ENCODE measurements at regions not wholly inside any gene's neighbourhood (a gene's known extent, or its start where the extent isn't known, plus 50 kb on each side); places are given as distances from the start of the nearest gene placed in this dataset.

GRCh38 chr7:18200266-18200665 lies 172.6 kb upstream of the PRPS1L1 start:
- ChIA-PET CTCF (interaction anchor here (1.2 kb wide), 1 partner anchor 136 kb away, joined by 4 read pairs; no protein-coding TSS in a partner anchor), POLR2A (no interaction called here)

GRCh38 chr7:18200855-18201254 lies 173.2 kb upstream of the PRPS1L1 start:
- POLR2A ChIA-PET: no interaction called here
- no peak for TF ChIP-seq ZNF671 (CRISPR knock-in tag; IDR thresholded peaks at IDR 0.05)
- no peak for TF ChIP-seq HMGA2 (CRISPR knock-in tag; IDR thresholded peaks at IDR 0.05)
- no peak for TF ChIP-seq CDX4 (CRISPR knock-in tag; IDR thresholded peaks at IDR 0.05; ENCODE audit: borderline replicate concordance)
- TF ChIP-seq ZNF281 (CRISPR knock-in tag; IDR thresholded peaks at IDR 0.05): no peak
- no peak for TF ChIP-seq NR2C2 (CRISPR knock-in tag; IDR thresholded peaks at IDR 0.05)
- no peak for TF ChIP-seq SOX15 (CRISPR knock-in tag; IDR thresholded peaks at IDR 0.05)
- TF ChIP-seq ATF6 (CRISPR knock-in tag; IDR thresholded peaks at IDR 0.05): no peak

More at GRCh38 chr7:18200266-18200665, 172.6 kb upstream of the PRPS1L1 start:
- Mint-ChIP-seq H3K27ac (no peak overlapping the region), H3K4me1 (peaks cover 3% of the 10 kb centered on the region; the same call in 1 of the 2 replicates), H3K9me3 (no peaks in the 10 kb centered on the region), H3K4me3 (no peak overlapping the region), H3K36me3 (no peaks in the 10 kb centered on the region), H3K27me3 (ENCODE audit: low read depth) (no peaks in the 10 kb centered on the region)
- no peak for TF ChIP-seq TEAD1 (CRISPR knock-in tag; IDR thresholded peaks at IDR 0.05)
- no peak for TF ChIP-seq ZNF219 (CRISPR knock-in tag; IDR thresholded peaks at IDR 0.05; ENCODE audit: borderline replicate concordance)
- TF ChIP-seq NR3C1 (CRISPR knock-in tag; conservative IDR thresholded peaks at IDR 0.05; ENCODE audit: low read depth): no peak
- no peak for TF ChIP-seq ZNF281 (CRISPR knock-in tag; IDR thresholded peaks at IDR 0.05)
- TF ChIP-seq JUN (CRISPR knock-in tag; IDR thresholded peaks at IDR 0.05): no peak
- no peak for TF ChIP-seq OVOL2 (CRISPR knock-in tag; IDR thresholded peaks at IDR 0.05; ENCODE audit: borderline replicate concordance)
- TF ChIP-seq NFYB (CRISPR knock-in tag; conservative IDR thresholded peaks at IDR 0.05; ENCODE audit: low read depth): no peak
- TF ChIP-seq CREB1 (CRISPR knock-in tag; IDR thresholded peaks at IDR 0.05): no peak
- no peak for TF ChIP-seq ATF6 (CRISPR knock-in tag; IDR thresholded peaks at IDR 0.05)
- no peak for TF ChIP-seq GABPB1 (CRISPR knock-in tag; IDR thresholded peaks at IDR 0.05)
- no peak for TF ChIP-seq E2F4 (CRISPR knock-in tag; IDR thresholded peaks at IDR 0.05; ENCODE audit: borderline replicate concordance, low read depth)
- no peak for TF ChIP-seq NFE2L1 (CRISPR knock-in tag; IDR thresholded peaks at IDR 0.05)
- no peak for TF ChIP-seq NR1H2 (CRISPR knock-in tag; IDR thresholded peaks at IDR 0.05)
- TF ChIP-seq ATF1 (CRISPR knock-in tag; IDR thresholded peaks at IDR 0.05): no peak
- no peak for TF ChIP-seq E2F5 (CRISPR knock-in tag; IDR thresholded peaks at IDR 0.05)
- no peak for TF ChIP-seq CBFB (CRISPR knock-in tag; IDR thresholded peaks at IDR 0.05; ENCODE audit: low read depth)
- DNase-seq (ENCODE audit: low spot score) (no peak), ATAC-seq (no peak)

More at GRCh38 chr7:18200855-18201254, 173.2 kb upstream of the PRPS1L1 start:
- CTCF ChIA-PET: interaction anchor here (1.2 kb wide), 1 partner anchor 137 kb away, joined by 4 read pairs; no protein-coding TSS in a partner anchor
- H3K27ac Mint-ChIP-seq: no peak overlapping the region
- H3K27me3 Mint-ChIP-seq (ENCODE audit: low read depth): no peaks in the 10 kb centered on the region
- no peak overlapping the region for H3K4me3 Mint-ChIP-seq
- H3K4me1 Mint-ChIP-seq: peaks cover 3% of the 10 kb centered on the region; the same call in 1 of the 2 replicates
- no peaks in the 10 kb centered on the region for H3K9me3 Mint-ChIP-seq
- no peak for ATAC-seq
- no peak for DNase-seq (ENCODE audit: low spot score)
- H3K36me3 Mint-ChIP-seq: no peaks in the 10 kb centered on the region
